Lung (tissue), 11 donors: ENCODE measurements at regions not wholly inside any gene's neighbourhood (a gene's known extent, or its start where the extent isn't known, plus 50 kb on each side); places are given as distances from the start of the nearest gene placed in this dataset.
A peak's percentile ranks its signal among the peaks of the same experiment; 100 is the strongest.

ENCODE experiments used
- ATAC-seq: fragments of 200-7000 bp; cut with Tn5 transposase; one replicate; pipeline ENCODE4 v1.9.1; 2020; ENCODE audit warnings: moderate number of reproducible peaks; ENCODE audit not compliant: insufficient read depth, low FRiP score
- DNase-seq, 3 donors: peaks; one replicate each; pipeline ENCODE4 v3.0.0-alpha.2; 2013 to 2017
- H3K27ac ChIP-seq, 2 donors: one replicate each; pipeline ENCODE4 v1.5.1; 2013; ENCODE audit warnings: mild to moderate bottlenecking in 2 of 2, moderate library complexity in 2 of 2, control low read depth in 1 of 2, inconsistent platforms in 1 of 2, low read depth in 1 of 2, low read length in 1 of 2
- H3K27me3 ChIP-seq, 3 donors: one replicate each; pipeline ENCODE4 v1.5.1; 2013; ENCODE audit warnings: low read length in 2 of 3; ENCODE audit not compliant: control insufficient read depth in 3 of 3, insufficient read depth in 3 of 3
- H3K36me3 ChIP-seq, 4 donors: one replicate each; pipeline ENCODE4 v1.5.1; 2013; ENCODE audit warnings: low read length in 4 of 4, mild to moderate bottlenecking in 1 of 4, moderate library complexity in 1 of 4; ENCODE audit not compliant: control insufficient read depth in 4 of 4, insufficient read depth in 4 of 4
- H3K4me1 ChIP-seq, 5 donors: one replicate each; pipeline ENCODE4 v1.5.1; 2013; ENCODE audit warnings: low read length in 5 of 5, mild to moderate bottlenecking in 2 of 5, moderate library complexity in 1 of 5; ENCODE audit not compliant: control insufficient read depth in 5 of 5, insufficient read depth in 5 of 5
- H3K4me3 ChIP-seq: one replicate; pipeline ENCODE4 v1.5.1; 2013; ENCODE audit warnings: mild to moderate bottlenecking, control low read depth, moderate library complexity
- H3K9ac ChIP-seq, 2 donors: one replicate each; pipeline ENCODE4 v1.5.1; 2013; ENCODE audit warnings: low read length in 2 of 2, control low read depth in 1 of 2; ENCODE audit not compliant: insufficient read depth in 1 of 2
- H3K9me3 ChIP-seq, 4 donors: one replicate each; pipeline ENCODE4 v1.5.1; 2013; ENCODE audit warnings: low read length in 3 of 4, mild to moderate bottlenecking in 1 of 4, moderate library complexity in 1 of 4; ENCODE audit not compliant: control insufficient read depth in 4 of 4, insufficient read depth in 3 of 4
- CTCF ChIP-seq: IDR thresholded peaks from 2 replicates; pipeline ENCODE4 v1.5.1; 2012; ENCODE audit warnings: mild to moderate bottlenecking; ENCODE audit errors: control extremely low read depth, extremely low read depth
- WGBS, 2 donors: extraction: QIAGEN DNeasy Blood & Tissue Kit; methylation state at CpG; one replicate each; pipeline ENCODE4 v1.1.7; 2013; 5-methylcytosine and 5-hydroxymethylcytosine counted together
- donor health status: control.
- donor health status: control.
- donor health status: Bipolar disorder and iron deficiency.
- donor health status: healthy.
- donor health status: DM: yes; HTN: yes; CAD: no.

DNA sequence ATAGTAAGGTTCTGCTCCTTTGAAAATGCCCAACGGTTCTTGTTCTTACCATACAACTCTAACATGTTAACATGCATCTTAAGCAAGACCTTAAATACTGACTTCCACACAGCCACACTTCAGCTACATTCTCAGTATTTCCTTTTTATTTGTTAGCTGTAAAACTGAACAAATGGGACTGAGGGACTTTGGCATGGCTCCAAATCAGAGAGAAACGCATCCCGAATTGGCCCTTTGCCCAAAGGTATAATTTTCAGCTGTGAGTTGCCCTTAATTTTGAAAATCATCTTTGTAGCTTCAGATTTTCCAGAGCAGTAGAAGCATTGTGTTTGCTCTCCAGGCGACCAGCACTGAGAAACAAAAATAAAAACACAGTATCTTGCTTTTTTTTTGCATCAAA lies 56.4 kb downstream of the NEUROD6 start:
- 34 to 58% methylated on average over 4 of the region's 4 CpGs for WGBS, 2 donors
- Histone ChIP-seq H3K4me1 (no peaks in the 10 kb centered on the region), H3K4me3 (no peak overlapping the region), H3K27me3 (no peaks in the 10 kb centered on the region), H3K36me3 (no peaks in the 10 kb centered on the region), H3K9me3 (no peaks in the 10 kb centered on the region), H3K9ac (no peak overlapping the region), H3K27ac (no peak overlapping the region)
- DNase-seq: peak in 1 of 3 donors; percentile 39
- no peak for ATAC-seq
- TF ChIP-seq CTCF: no peak

GRCh38 chr7:31271641-31272405 lies 68.7 kb downstream of the NEUROD6 start:
- H3K9ac ChIP-seq: no peak overlapping the region
- H3K36me3 ChIP-seq: no peaks in the 10 kb centered on the region
- no peaks in the 10 kb centered on the region for H3K9me3 ChIP-seq
- peaks cover 0 to 16% (median 1%) of the 10 kb centered on the region in 5 donors for H3K4me1 ChIP-seq
- no peak for TF ChIP-seq CTCF
- H3K4me3 ChIP-seq: no peak overlapping the region
- DNase-seq (peak in 1 of 3 donors; percentile 11), ATAC-seq (no peak)
- H3K27me3 ChIP-seq: no peaks in the 10 kb centered on the region
- WGBS, 2 donors: 74 to 82% methylated on average over 5 of the region's 5 CpGs
- H3K27ac ChIP-seq: no peak overlapping the region

GRCh38 chr7:31267486-31267885 lies 73.0 kb downstream of the NEUROD6 start:
- Histone ChIP-seq H3K4me3 (no peak overlapping the region), H3K27me3 (no peaks in the 10 kb centered on the region), H3K27ac (no peak overlapping the region), H3K4me1 (peaks cover 0 to 20% (median under 1%) of the 10 kb centered on the region in 5 donors), H3K9ac (no peak overlapping the region), H3K9me3 (no peaks in the 10 kb centered on the region), H3K36me3 (no peaks in the 10 kb centered on the region)
- 32 to 41% methylated on average over 1 of the region's 1 CpG for WGBS, 2 donors
- no peak for TF ChIP-seq CTCF
- ATAC-seq (no peak), DNase-seq (peak in 2 of 3 donors; percentile 79 to 90)

- peak in 2 of 3 donors; percentile 59 to 60 for DNase-seq
- TF ChIP-seq CTCF: no peak
These were observed 77.2 kb downstream of the NEUROD6 start for GRCh38 chr7:31263338-31263737.

More at GRCh38 chr7:31263338-31263737, 77.2 kb downstream of the NEUROD6 start:
- Histone ChIP-seq H3K4me3 (no peak overlapping the region), H3K4me1 (peaks cover 0 to 18% (median 0%) of the 10 kb centered on the region in 5 donors), H3K36me3 (no peaks in the 10 kb centered on the region), H3K9ac (no peak overlapping the region), H3K27me3 (no peaks in the 10 kb centered on the region), H3K27ac (no peak overlapping the region), H3K9me3 (no peaks in the 10 kb centered on the region)
- WGBS, 2 donors: 48 to 61% methylated on average over 2 of the region's 2 CpGs
- no peak for ATAC-seq
